GM19438 (cell line): ENCODE measurements at regions not wholly inside any gene's neighbourhood (a gene's known extent, or its start where the extent isn't known, plus 50 kb on each side); places are given as distances from the start of the nearest gene placed in this dataset.
"Not testable (repeated sequence)": the region's sequence is repeated elsewhere in the genome, so short reads cannot be mapped to it uniquely, and the experiment has no call there.

Experiments
- ATAC-seq: cut with Tn5 transposase; IDR thresholded peaks from one replicate; pipeline ENCODE4 v1.9.1; 2021; ENCODE audit warnings: low read depth; ENCODE audit not compliant: unreplicated experiment

GRCh38 chr6:140824595-140824994 is 1308.1 kb upstream of the GJE1 start:
- ATAC-seq, result no peak

- no peak for ATAC-seq
Observed at GRCh38 chr6:140821196-140821595, 1311.5 kb upstream of the GJE1 start.

GRCh38 chr6:140817176-140817575 is 1315.5 kb upstream of the GJE1 start:
- no peak for ATAC-seq

- ATAC-seq, result no peak
Observed at GRCh38 chr6:140816681-140817080, 1316.0 kb upstream of the GJE1 start.

GRCh38 chr6:140812636-140813035 is 1320.1 kb upstream of the GJE1 start:
- no peak for ATAC-seq

GRCh38 chr6:140811642-140812041 is 1321.1 kb upstream of the GJE1 start:
- no peak for ATAC-seq

GRCh38 chr6:140809694-140810101 is 1323.0 kb upstream of the GJE1 start:
- ATAC-seq, result no peak

- no peak for ATAC-seq
Observed at GRCh38 chr6:140806431-140806830, 1326.3 kb upstream of the GJE1 start.

GRCh38 chr6:140794544-140794943 is 1338.2 kb upstream of the GJE1 start:
- no peak for ATAC-seq

GRCh38 chr6:140790109-140790508 is 1342.6 kb upstream of the GJE1 start:
- no peak for ATAC-seq

GRCh38 chr6:140789466-140789865 is 1343.3 kb upstream of the GJE1 start:
- ATAC-seq, result no peak

- ATAC-seq, result no peak
Observed at GRCh38 chr6:140785926-140786325, 1346.8 kb upstream of the GJE1 start.

- ATAC-seq, result no peak
Observed at GRCh38 chr6:140784573-140784972, 1348.2 kb upstream of the GJE1 start.

- ATAC-seq, result not testable (repeated sequence)
Observed at GRCh38 chr6:140783504-140783903, 1349.2 kb upstream of the GJE1 start.

- no peak for ATAC-seq
Observed at GRCh38 chr6:140782941-140783340, 1349.8 kb upstream of the GJE1 start.

GRCh38 chr6:140779991-140780596 is 1352.6 kb upstream of the GJE1 start:
- no peak for ATAC-seq

- ATAC-seq, result no peak
Observed at GRCh38 chr6:140779341-140779740, 1353.4 kb upstream of the GJE1 start.

GRCh38 chr6:140777780-140778179 is 1354.9 kb upstream of the GJE1 start:
- ATAC-seq, result no peak

GRCh38 chr6:140775061-140775460 is 1357.7 kb upstream of the GJE1 start:
- ATAC-seq, result no peak

- ATAC-seq, result no peak
Observed at GRCh38 chr6:140774080-140774505, 1358.6 kb upstream of the GJE1 start.

- no peak for ATAC-seq
Observed at GRCh38 chr6:140773276-140773675, 1359.4 kb upstream of the GJE1 start.

- ATAC-seq, result no peak
Observed at GRCh38 chr6:140772576-140772975, 1360.1 kb upstream of the GJE1 start.

GRCh38 chr6:140768133-140768532 is 1364.6 kb upstream of the GJE1 start:
- ATAC-seq, result no peak
